Fibroblast of villous mesenchyme (primary cell): ENCODE measurements at regions not wholly inside any gene's neighbourhood (a gene's known extent, or its start where the extent isn't known, plus 50 kb on each side); places are given as distances from the start of the nearest gene placed in this dataset.

Experiments
- DNase-seq: peaks from one replicate; pipeline ENCODE4 v3.0.0-alpha.2; 2010; ENCODE audit warnings: low read depth
- H3K4me3 ChIP-seq: 2 replicates; pipeline ENCODE4 v1.5.1; 2011; ENCODE audit warnings: low read depth, mild to moderate bottlenecking, low read length
- TF ChIP-seq, protein P1 (sequence below): IDR thresholded peaks from 2 replicates; pipeline ENCODE4 v1.5.1; 2012; ENCODE audit warnings: low read depth, mild to moderate bottlenecking, low read length; ENCODE audit not compliant: insufficient read depth

DNA sequence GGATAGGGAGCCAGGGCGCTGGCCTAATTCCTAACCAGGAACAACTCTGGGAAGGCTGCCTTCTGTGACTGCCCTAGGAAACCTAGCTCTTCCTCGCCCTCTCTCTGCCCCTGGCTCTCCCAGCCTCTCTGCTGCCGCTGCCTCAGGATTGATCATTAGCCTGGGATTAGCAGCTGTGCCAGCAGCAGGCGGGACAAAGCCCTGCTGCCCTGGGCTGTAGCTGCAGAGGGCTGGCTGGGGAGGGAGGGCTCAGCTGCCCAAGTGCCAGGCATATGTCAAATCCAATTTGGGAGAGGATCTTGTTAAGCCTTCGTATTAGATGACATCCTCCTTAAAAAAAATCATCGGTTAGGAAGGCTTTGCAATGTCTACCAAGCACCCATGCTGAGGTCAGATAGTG, 144.8 kb upstream of the CCL2 start:
- TF ChIP-seq, protein P1, sequence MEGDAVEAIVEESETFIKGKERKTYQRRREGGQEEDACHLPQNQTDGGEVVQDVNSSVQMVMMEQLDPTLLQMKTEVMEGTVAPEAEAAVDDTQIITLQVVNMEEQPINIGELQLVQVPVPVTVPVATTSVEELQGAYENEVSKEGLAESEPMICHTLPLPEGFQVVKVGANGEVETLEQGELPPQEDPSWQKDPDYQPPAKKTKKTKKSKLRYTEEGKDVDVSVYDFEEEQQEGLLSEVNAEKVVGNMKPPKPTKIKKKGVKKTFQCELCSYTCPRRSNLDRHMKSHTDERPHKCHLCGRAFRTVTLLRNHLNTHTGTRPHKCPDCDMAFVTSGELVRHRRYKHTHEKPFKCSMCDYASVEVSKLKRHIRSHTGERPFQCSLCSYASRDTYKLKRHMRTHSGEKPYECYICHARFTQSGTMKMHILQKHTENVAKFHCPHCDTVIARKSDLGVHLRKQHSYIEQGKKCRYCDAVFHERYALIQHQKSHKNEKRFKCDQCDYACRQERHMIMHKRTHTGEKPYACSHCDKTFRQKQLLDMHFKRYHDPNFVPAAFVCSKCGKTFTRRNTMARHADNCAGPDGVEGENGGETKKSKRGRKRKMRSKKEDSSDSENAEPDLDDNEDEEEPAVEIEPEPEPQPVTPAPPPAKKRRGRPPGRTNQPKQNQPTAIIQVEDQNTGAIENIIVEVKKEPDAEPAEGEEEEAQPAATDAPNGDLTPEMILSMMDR = no peak
- DNase-seq = no peak

DNA sequence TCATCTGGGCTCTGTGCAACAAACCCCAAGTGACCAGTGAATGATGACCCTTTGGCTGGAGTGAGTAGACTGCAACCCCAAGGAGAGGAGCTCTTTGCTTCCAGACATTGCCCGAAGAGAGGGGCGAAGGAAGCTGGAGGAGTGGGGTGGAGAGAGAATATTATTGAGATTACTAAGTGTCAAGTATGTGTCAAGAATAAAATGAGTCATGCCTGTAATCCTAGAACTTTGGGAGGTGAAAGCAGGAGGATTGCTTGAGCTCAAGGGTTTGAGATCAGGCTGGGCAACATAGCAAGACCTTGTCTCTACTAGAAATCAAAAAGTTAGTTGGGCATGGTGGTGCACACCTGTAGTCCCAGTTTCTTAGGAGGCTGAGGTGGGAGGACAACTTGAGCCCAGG, 142.0 kb upstream of the CCL2 start:
- TF ChIP-seq, protein P1 = no peak
- H3K4me3 ChIP-seq = no peak overlapping the region
- no peak for DNase-seq

More for the DNA sequence above, 144.8 kb upstream of the CCL2 start:
- H3K4me3 ChIP-seq = no peak overlapping the region

DNA sequence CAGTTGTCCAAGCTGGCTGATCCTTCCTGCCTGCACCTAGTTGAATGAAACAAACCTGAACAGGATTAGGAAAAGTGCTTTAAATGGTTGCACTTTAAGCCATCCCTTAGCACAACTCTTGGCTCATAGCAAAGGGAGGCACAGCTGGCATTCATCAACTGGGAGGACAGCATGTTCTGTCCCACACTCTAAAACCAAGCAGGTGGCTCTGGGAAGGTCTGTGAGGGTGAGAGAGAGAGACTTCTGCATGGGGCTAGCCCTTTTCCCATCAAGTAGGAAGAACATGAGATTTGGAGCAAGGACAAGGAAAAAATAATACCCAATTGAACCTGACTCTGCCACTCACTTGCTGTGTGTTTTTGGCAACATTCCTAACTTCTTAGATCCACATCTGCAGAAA, 140.9 kb upstream of the CCL2 start:
- DNase-seq = no peak
- no peak overlapping the region for H3K4me3 ChIP-seq
- TF ChIP-seq, protein P1 = no peak

DNA sequence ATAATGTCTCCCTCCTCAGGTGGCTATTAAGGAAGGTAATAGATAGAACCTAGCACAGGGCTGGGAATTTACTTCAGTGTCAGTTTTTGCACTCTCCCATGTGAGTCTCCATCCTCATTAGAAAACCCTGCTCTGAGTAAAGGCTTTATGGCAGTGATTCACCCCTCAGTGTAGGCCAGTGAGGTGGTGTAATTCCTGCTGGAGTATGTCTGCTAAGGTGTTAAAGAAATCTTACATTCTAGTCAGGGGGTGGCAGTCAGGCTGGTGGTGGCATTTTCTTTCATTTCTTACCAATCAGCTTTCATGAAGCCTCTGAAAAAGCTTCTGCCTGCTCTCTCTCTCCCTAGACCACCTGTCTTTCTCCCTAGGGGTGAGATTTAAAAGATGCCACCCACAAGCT, 138.8 kb upstream of the CCL2 start:
- TF ChIP-seq, protein P1 = no peak
- no peak overlapping the region for H3K4me3 ChIP-seq
- no peak for DNase-seq

DNA sequence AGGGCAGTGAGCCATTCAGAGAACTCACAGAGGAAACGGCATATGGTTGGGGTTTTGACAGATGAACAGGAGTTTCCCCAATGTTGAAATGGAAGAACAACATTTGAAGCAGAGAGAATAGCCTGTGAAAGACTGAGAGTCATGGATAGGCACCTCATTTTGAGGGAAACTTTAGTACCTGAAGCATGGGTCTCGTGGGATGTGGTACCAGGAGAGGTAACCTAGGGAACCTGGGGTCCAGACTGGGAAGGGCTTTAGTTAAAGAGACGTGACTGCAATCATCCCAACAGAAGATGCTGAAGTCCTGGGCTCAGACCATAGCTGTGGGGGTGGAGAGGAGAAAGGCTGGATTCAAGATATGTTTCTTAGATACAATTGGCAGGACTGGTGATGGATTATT, 137.8 kb upstream of the CCL2 start:
- no peak for DNase-seq
- TF ChIP-seq, protein P1 = no peak
- no peak overlapping the region for H3K4me3 ChIP-seq

DNA sequence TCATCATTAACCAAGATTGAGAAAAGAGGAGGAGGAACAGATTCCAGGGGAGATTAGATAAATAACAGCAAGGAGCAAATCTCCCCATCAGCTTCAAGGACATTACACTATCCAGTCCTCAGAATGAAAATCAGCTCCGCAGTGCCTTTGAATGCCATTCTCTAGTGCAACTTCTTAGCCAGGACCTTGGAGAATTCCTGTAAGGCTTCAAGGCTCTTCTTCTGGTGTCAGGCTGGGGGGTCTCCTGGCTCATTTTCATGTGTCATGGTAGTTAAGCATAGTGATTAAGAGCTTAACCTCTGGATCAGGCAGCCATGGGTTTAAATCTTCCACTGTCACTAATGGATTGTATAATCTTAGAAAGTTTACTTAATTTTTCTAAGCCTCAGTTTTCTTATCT, 137.3 kb upstream of the CCL2 start:
- H3K4me3 ChIP-seq = no peak overlapping the region
- TF ChIP-seq, protein P1 = no peak
- no peak for DNase-seq

DNA sequence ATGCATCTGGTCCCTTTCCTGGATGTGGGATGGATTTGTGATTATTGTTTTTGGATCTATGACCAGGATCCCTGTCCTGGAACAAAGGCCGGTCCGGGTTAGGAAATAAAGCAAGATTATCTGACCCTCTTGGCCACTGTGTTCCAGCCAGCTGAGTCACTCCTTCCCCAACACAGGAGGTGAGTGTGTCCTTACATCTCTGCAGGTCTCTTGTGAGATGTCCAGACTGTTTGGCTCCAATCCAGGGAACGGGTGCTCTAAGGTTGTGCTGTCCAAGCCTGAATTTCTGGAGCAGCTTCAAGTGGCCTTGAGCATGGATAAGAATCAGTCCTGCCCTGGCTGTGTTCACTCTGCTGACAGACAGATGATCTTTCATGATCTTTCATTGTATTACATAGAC, 136.5 kb upstream of the CCL2 start:
- no peak overlapping the region for H3K4me3 ChIP-seq
- TF ChIP-seq, protein P1 = no peak
- DNase-seq = no peak
